ENCODE measurements at regions not wholly inside any gene's neighbourhood (a gene's known extent, or its start where the extent isn't known, plus 50 kb on each side); places are given as distances from the start of the nearest gene placed in this dataset.

DNA sequence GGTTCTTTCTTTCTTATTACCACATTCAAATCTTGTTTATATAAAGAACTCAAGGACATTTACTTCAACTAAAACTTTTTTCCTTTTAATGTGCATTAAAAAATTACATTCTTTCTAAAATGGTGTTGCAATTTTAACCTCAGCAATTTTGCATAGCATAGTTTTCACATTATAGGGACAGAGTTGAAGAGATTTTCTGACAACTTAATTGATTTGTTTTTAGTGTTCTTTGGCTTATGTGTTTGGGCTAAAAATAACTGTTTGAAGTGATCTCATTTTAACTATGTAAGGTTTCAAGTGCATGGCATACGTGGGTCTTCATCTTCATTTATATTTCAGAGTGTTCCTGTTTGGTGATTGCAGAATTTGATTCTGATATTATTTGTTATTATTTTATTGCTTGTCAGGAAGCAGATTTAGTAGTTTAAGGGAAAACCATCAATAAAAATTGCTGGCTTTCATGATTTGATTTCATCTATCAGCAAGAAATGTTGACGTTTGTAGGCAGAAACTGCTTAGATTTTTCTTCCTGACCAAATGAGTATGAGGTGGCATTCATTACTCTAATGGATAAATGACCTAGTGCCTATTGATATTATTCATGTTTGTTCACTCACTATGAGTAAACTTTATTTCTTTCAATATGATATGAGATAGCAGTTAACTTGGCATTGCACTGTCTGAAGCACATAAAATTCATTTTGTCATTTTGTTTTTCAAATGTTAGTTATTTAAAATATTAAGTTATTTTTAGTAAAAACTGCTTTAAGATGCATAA is 398.4 kb downstream of the NUP35 start:
- no peaks in the 10 kb centered on the region for H4K20me1 ChIP-seq (ENCODE audit: insufficient read depth)
- H3K27me3 ChIP-seq (ENCODE audit: insufficient read depth, low read depth, low read length), result no peaks in the 10 kb centered on the region
- H3K36me3 ChIP-seq (ENCODE audit: insufficient read depth, low read length), result no peaks in the 10 kb centered on the region
- no peak overlapping the region for H3K27ac ChIP-seq (ENCODE audit: low read length)
- no peaks in the 10 kb centered on the region for H3K9me3 ChIP-seq (ENCODE audit: low read length)
- H3K79me2 ChIP-seq (replicated peaks; ENCODE audit: insufficient read depth, low read length), result no peaks in the 10 kb centered on the region
- H3K9ac ChIP-seq (ENCODE audit: low read length), result no peak overlapping the region
- H3K4me3 ChIP-seq (ENCODE audit: low read length), result no peak overlapping the region
- H3F3A ChIP-seq (ENCODE audit: insufficient read depth, low read length, poor library complexity, severe bottlenecking), result no peaks in the 10 kb centered on the region
- no peaks in the 10 kb centered on the region for H3K9me2 ChIP-seq (ENCODE audit: insufficient read depth, low read length)
- no peak overlapping the region for H3K4me2 ChIP-seq (ENCODE audit: low read length)
- H2AFZ ChIP-seq (ENCODE audit: low read depth, low read length), result no peak overlapping the region
- TF ChIP-seq POLR2AphosphoS5 (IDR thresholded peaks at IDR 0.05) (no peak), MXI1 (conservative IDR thresholded peaks at IDR 0.05; ENCODE audit: poor library complexity, severe bottlenecking) (no peak), TAF1 (IDR thresholded peaks at IDR 0.05; ENCODE audit: low read depth) (no peak)

DNA sequence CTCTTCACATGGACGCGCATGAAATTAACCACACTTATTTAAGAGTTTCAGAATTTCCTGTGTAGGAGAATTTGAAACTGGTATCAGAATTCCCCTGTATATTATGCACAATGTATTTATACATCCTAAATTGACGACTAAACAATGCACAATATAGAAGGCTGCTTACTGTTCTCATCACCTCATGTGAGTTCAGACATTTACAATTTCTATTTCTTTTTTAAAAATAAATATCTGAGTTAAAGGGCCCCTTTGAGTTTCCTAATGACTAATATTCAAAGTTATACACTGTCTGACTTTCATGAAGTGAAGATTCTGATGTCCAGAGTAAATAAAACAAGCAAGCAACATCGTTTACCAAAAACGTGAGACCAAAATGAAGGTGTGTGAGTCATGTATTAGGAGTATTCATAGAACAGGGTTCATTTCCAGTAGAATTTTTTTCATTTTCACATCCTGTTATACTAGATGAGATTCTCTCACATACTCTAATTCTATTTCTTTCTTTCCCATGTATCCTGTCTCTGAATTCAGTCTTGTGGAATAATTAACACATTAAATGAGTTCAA is 406.2 kb downstream of the NUP35 start:
- no peak overlapping the region for H3K4me2 ChIP-seq (ENCODE audit: low read length)
- H2AFZ ChIP-seq (ENCODE audit: low read depth, low read length), result no peak overlapping the region
- TF ChIP-seq TAF1 (IDR thresholded peaks at IDR 0.05; ENCODE audit: low read depth), result no peak
- TF ChIP-seq, protein P1, sequence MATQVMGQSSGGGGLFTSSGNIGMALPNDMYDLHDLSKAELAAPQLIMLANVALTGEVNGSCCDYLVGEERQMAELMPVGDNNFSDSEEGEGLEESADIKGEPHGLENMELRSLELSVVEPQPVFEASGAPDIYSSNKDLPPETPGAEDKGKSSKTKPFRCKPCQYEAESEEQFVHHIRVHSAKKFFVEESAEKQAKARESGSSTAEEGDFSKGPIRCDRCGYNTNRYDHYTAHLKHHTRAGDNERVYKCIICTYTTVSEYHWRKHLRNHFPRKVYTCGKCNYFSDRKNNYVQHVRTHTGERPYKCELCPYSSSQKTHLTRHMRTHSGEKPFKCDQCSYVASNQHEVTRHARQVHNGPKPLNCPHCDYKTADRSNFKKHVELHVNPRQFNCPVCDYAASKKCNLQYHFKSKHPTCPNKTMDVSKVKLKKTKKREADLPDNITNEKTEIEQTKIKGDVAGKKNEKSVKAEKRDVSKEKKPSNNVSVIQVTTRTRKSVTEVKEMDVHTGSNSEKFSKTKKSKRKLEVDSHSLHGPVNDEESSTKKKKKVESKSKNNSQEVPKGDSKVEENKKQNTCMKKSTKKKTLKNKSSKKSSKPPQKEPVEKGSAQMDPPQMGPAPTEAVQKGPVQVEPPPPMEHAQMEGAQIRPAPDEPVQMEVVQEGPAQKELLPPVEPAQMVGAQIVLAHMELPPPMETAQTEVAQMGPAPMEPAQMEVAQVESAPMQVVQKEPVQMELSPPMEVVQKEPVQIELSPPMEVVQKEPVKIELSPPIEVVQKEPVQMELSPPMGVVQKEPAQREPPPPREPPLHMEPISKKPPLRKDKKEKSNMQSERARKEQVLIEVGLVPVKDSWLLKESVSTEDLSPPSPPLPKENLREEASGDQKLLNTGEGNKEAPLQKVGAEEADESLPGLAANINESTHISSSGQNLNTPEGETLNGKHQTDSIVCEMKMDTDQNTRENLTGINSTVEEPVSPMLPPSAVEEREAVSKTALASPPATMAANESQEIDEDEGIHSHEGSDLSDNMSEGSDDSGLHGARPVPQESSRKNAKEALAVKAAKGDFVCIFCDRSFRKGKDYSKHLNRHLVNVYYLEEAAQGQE (IDR thresholded peaks at IDR 0.05; ENCODE audit: borderline replicate concordance), result no peak
- TF ChIP-seq MXI1 (conservative IDR thresholded peaks at IDR 0.05; ENCODE audit: poor library complexity, severe bottlenecking), result no peak
- TF ChIP-seq SMC3 (conservative IDR thresholded peaks at IDR 0.05; ENCODE audit: poor library complexity), result no peak
- no peak for TF ChIP-seq POLR2AphosphoS5 (IDR thresholded peaks at IDR 0.05)
- no peaks in the 10 kb centered on the region for H3K9me2 ChIP-seq (ENCODE audit: insufficient read depth, low read length)
- no peaks in the 10 kb centered on the region for H3K36me3 ChIP-seq (ENCODE audit: insufficient read depth, low read length)
- H3K4me3 ChIP-seq (ENCODE audit: low read length), result no peak overlapping the region
- no peaks in the 10 kb centered on the region for H3K9me3 ChIP-seq (ENCODE audit: low read length)
- H3K27ac ChIP-seq (ENCODE audit: low read length), result no peak overlapping the region
- H4K20me1 ChIP-seq (ENCODE audit: insufficient read depth), result no peaks in the 10 kb centered on the region
- no peaks in the 10 kb centered on the region for H3K79me2 ChIP-seq (replicated peaks; ENCODE audit: insufficient read depth, low read length)
- no peak overlapping the region for H3K9ac ChIP-seq (ENCODE audit: low read length)
- H3K27me3 ChIP-seq (ENCODE audit: insufficient read depth, low read depth, low read length), result no peaks in the 10 kb centered on the region
- no peaks in the 10 kb centered on the region for H3F3A ChIP-seq (ENCODE audit: insufficient read depth, low read length, poor library complexity, severe bottlenecking)

DNA sequence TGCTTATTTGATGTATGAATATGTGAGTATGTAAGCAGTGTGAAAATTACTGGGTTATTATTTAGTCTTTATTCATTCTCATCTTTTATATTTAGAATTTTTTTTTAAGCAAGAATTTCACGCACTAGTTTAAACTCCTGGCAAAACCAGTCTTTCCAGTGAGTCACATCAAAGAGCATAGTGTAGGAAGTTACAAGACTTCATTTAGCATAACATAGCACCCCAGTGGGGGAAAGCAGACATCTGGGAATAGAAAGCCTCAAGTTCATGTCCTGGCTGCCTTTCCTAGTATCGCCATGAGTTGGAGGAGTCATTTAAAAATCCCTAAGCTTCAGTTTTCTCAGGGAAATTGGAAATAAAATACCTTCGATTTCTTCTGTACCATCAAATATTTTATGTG is 408.3 kb downstream of the NUP35 start:
- H3K27me3 ChIP-seq (ENCODE audit: insufficient read depth, low read depth, low read length), result no peaks in the 10 kb centered on the region
- H3K36me3 ChIP-seq (ENCODE audit: insufficient read depth, low read length), result no peaks in the 10 kb centered on the region
- H3F3A ChIP-seq (ENCODE audit: insufficient read depth, low read length, poor library complexity, severe bottlenecking), result no peaks in the 10 kb centered on the region
- H3K9me3 ChIP-seq (ENCODE audit: low read length), result no peaks in the 10 kb centered on the region
- TF ChIP-seq, protein P2, sequence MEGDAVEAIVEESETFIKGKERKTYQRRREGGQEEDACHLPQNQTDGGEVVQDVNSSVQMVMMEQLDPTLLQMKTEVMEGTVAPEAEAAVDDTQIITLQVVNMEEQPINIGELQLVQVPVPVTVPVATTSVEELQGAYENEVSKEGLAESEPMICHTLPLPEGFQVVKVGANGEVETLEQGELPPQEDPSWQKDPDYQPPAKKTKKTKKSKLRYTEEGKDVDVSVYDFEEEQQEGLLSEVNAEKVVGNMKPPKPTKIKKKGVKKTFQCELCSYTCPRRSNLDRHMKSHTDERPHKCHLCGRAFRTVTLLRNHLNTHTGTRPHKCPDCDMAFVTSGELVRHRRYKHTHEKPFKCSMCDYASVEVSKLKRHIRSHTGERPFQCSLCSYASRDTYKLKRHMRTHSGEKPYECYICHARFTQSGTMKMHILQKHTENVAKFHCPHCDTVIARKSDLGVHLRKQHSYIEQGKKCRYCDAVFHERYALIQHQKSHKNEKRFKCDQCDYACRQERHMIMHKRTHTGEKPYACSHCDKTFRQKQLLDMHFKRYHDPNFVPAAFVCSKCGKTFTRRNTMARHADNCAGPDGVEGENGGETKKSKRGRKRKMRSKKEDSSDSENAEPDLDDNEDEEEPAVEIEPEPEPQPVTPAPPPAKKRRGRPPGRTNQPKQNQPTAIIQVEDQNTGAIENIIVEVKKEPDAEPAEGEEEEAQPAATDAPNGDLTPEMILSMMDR (IDR thresholded peaks at IDR 0.05; ENCODE audit: poor library complexity, severe bottlenecking), result no peak
- no peak for TF ChIP-seq EZH2 (IDR thresholded peaks at IDR 0.05; ENCODE audit: borderline replicate concordance, insufficient read depth, low read length, poor library complexity, severe bottlenecking)
- TF ChIP-seq, protein P1 (IDR thresholded peaks at IDR 0.05; ENCODE audit: borderline replicate concordance), result no peak
- TF ChIP-seq POLR2AphosphoS5 (IDR thresholded peaks at IDR 0.05), result no peak
- TF ChIP-seq TAF1 (IDR thresholded peaks at IDR 0.05; ENCODE audit: low read depth), result no peak
- no peak for TF ChIP-seq RAD21 (conservative IDR thresholded peaks at IDR 0.05)
- no peak for TF ChIP-seq SMC3 (conservative IDR thresholded peaks at IDR 0.05; ENCODE audit: poor library complexity)
- TF ChIP-seq EP300 (conservative IDR thresholded peaks at IDR 0.05; ENCODE audit: poor library complexity, severe bottlenecking), result no peak
- TF ChIP-seq MXI1 (conservative IDR thresholded peaks at IDR 0.05; ENCODE audit: poor library complexity, severe bottlenecking), result no peak
- H3K4me3 ChIP-seq (ENCODE audit: low read length), result no peak overlapping the region
- no peaks in the 10 kb centered on the region for H3K9me2 ChIP-seq (ENCODE audit: insufficient read depth, low read length)
- no peak overlapping the region for H3K27ac ChIP-seq (ENCODE audit: low read length)
- no peak overlapping the region for H2AFZ ChIP-seq (ENCODE audit: low read depth, low read length)
- H4K20me1 ChIP-seq (ENCODE audit: insufficient read depth), result no peaks in the 10 kb centered on the region
- no peak overlapping the region for H3K9ac ChIP-seq (ENCODE audit: low read length)
- no peaks in the 10 kb centered on the region for H3K79me2 ChIP-seq (replicated peaks; ENCODE audit: insufficient read depth, low read length)
- H3K4me2 ChIP-seq (ENCODE audit: low read length), result no peak overlapping the region
